Gastroesophageal sphincter (tissue), 3 donors: ENCODE measurements at regions not wholly inside any gene's neighbourhood (a gene's known extent, or its start where the extent isn't known, plus 50 kb on each side); places are given as distances from the start of the nearest gene placed in this dataset.

ENCODE experiments used
- EP300 ChIP-seq: sonication (generic); formaldehyde crosslinking; IDR thresholded peaks from one replicate; pipeline ENCODE4 v1.6.1; 2017; ENCODE audit warnings: antibody characterized with exemption, mild to moderate bottlenecking
- POLR2A ChIP-seq, 2 donors: fragments of 450-650 bp; IDR thresholded peaks; one replicate each; pipeline ENCODE4 v1.6.1; 2017; ENCODE audit warnings: antibody characterized with exemption in 2 of 2, mild to moderate bottlenecking in 2 of 2, moderate library complexity in 1 of 2
- POLR2AphosphoS5 ChIP-seq: sonication (generic); formaldehyde crosslinking; IDR thresholded peaks from one replicate; pipeline ENCODE4 v1.6.1; 2017; ENCODE audit warnings: antibody characterized with exemption
- TF ChIP-seq, protein P1 (sequence below), 4 experiments: fragments of 200-600 bp in 2 of 4; fragments of 450-650 bp in 2 of 4; sonication (generic) in 1 of 4; IDR thresholded peaks; one replicate each; pipeline ENCODE4 v1.5.1; 2017 to 2019; ENCODE audit warnings: antibody characterized with exemption in 4 of 4, mild to moderate bottlenecking in 2 of 4, moderate library complexity in 2 of 4

DNA sequence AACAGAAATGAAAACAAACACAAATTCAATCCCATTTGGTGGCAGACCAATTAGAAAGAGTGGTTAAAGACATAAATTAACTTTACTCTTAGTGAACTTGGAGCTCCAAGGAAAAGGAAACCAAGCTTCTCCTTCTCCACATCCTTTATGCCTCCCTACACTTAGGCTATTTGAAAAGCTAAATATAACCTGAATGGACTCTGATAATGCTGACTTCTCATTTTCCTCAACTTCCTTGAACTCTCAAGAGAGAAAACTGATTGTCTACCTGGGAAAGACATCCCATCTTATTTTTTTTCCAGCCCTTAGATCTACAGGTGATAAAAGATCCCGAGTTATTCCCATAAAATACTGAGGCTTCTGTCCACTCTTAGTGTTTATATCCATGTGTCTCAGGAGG, 178.4 kb upstream of the SPAG17 start:
- TF ChIP-seq, protein P1, sequence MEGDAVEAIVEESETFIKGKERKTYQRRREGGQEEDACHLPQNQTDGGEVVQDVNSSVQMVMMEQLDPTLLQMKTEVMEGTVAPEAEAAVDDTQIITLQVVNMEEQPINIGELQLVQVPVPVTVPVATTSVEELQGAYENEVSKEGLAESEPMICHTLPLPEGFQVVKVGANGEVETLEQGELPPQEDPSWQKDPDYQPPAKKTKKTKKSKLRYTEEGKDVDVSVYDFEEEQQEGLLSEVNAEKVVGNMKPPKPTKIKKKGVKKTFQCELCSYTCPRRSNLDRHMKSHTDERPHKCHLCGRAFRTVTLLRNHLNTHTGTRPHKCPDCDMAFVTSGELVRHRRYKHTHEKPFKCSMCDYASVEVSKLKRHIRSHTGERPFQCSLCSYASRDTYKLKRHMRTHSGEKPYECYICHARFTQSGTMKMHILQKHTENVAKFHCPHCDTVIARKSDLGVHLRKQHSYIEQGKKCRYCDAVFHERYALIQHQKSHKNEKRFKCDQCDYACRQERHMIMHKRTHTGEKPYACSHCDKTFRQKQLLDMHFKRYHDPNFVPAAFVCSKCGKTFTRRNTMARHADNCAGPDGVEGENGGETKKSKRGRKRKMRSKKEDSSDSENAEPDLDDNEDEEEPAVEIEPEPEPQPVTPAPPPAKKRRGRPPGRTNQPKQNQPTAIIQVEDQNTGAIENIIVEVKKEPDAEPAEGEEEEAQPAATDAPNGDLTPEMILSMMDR (IDR thresholded peaks at IDR 0.05): no peak
- TF ChIP-seq EP300 (no peak), POLR2A (IDR thresholded peaks at IDR 0.05) (no peak), POLR2AphosphoS5 (no peak)
